Stomach smooth muscle (tissue), 2 donors: ENCODE measurements at regions not wholly inside any gene's neighbourhood (a gene's known extent, or its start where the extent isn't known, plus 50 kb on each side); places are given as distances from the start of the nearest gene placed in this dataset.

Experiments
- H3K27ac ChIP-seq: one replicate; pipeline ENCODE4 v1.7.0; 2013; ENCODE audit warnings: mild to moderate bottlenecking, low read length, inconsistent platforms
- H3K27me3 ChIP-seq, 2 donors: one replicate each; pipeline ENCODE4 v1.7.0; 2013; ENCODE audit warnings: low read length in 2 of 2; ENCODE audit not compliant: insufficient read depth in 2 of 2, control insufficient read depth in 1 of 2
- H3K36me3 ChIP-seq, 2 donors: one replicate each; pipeline ENCODE4 v1.7.0; 2013; ENCODE audit warnings: low read length in 2 of 2; ENCODE audit not compliant: control insufficient read depth in 2 of 2, insufficient read depth in 2 of 2
- H3K4me1 ChIP-seq: one replicate; pipeline ENCODE4 v1.7.0; 2013; ENCODE audit warnings: low read length; ENCODE audit not compliant: control insufficient read depth, insufficient read depth
- H3K4me3 ChIP-seq, 2 donors: one replicate each; pipeline ENCODE4 v1.7.0; 2013; ENCODE audit warnings: low read length in 2 of 2
- H3K9ac ChIP-seq, 2 donors: one replicate each; pipeline ENCODE4 v1.7.0; 2013; ENCODE audit warnings: low read length in 2 of 2, mild to moderate bottlenecking in 1 of 2
- H3K9me3 ChIP-seq, 2 donors: one replicate each; pipeline ENCODE4 v1.7.0; 2013; ENCODE audit warnings: low read length in 2 of 2; ENCODE audit not compliant: control insufficient read depth in 2 of 2
- donor health status: healthy.
- donor health status: Pancreatic carcinoma.

DNA sequence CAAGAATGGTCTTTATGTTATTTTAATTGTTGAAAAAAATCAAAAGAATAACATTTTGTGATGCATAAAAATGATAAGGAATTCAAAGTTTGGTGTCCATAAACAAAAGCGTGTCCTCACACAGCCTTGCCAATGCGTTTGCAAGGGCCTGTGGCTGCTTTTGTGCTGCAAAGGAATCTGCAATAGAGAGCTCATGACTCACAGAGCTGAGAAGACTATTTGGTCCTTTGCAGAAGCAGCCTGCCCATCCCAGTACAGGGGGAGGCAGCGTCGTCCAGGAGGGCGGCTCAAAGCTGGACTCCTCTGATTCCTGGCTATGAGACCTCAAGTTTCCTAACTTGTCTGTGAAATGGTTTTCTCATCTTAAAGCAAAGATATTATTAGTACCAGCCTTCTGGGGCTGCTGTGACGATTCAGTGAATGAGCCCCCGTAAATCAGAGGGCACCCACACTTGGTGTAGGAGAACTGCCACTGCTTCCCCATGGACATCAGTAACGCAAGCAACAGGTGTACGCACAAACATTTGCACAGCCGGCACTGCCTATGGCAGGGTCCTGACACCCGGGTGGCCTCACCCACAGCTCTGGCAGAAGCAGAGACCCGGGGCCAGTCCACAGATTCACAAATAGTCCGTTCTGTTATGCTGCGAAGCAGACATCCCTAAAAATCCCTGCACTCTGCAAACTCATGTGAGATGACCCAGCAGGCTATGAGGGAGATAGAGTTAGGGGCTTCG is 70.6 kb upstream of the ASAP2 start:
- H3K4me3 ChIP-seq: no peak overlapping the region

DNA sequence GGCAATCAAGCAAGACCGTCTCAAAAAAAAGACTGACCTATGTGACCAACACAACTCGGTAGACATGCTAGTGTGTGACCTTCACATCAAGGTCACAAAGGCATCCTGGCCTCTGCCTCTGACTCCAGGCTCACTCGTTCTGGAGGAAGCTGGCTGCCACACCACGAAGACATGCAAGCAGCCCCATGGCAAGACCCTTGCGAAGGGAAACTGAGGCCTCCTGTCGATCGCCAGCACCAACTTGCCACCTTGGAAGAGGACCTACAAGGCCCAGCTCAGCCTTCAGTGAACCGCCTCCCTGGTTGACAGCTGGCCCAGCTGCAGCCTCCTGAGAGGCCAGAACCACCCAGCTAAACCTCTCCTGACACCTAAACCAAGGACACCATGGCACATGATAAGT is 79.3 kb upstream of the ASAP2 start:
- Histone ChIP-seq H3K9ac (no peak overlapping the region), H3K4me1 (peaks cover 3% of the 10 kb centered on the region), H3K36me3 (no peaks in the 10 kb centered on the region), H3K27ac (no peak overlapping the region), H3K27me3 (no peaks in the 10 kb centered on the region), H3K9me3 (peaks cover 0 to 6% of the 10 kb centered on the region in 2 donors), H3K4me3 (no peak overlapping the region)

More for the DNA sequence above, 70.6 kb upstream of the ASAP2 start:
- Histone ChIP-seq H3K27me3 (no peaks in the 10 kb centered on the region), H3K36me3 (no peaks in the 10 kb centered on the region), H3K4me1 (no peaks in the 10 kb centered on the region), H3K27ac (no peak overlapping the region), H3K9ac (no peak overlapping the region), H3K9me3 (peaks cover 0 to 6% of the 10 kb centered on the region in 2 donors)

GRCh38 chr2:9126540-9126939 is 80.1 kb upstream of the ASAP2 start:
- Histone ChIP-seq H3K4me3 (no peak overlapping the region), H3K36me3 (no peaks in the 10 kb centered on the region), H3K4me1 (peaks cover 3% of the 10 kb centered on the region), H3K27ac (no peak overlapping the region), H3K27me3 (no peaks in the 10 kb centered on the region), H3K9me3 (peaks cover 0 to 6% of the 10 kb centered on the region in 2 donors), H3K9ac (no peak overlapping the region)

- H3K9me3 ChIP-seq: peaks cover 0 to 6% of the 10 kb centered on the region in 2 donors
- no peaks in the 10 kb centered on the region for H3K36me3 ChIP-seq
- H3K27ac ChIP-seq: no peak overlapping the region
- H3K9ac ChIP-seq: no peak overlapping the region
- H3K4me3 ChIP-seq: no peak overlapping the region
- H3K4me1 ChIP-seq: peaks cover 3% of the 10 kb centered on the region
- H3K27me3 ChIP-seq: no peaks in the 10 kb centered on the region
These were observed 82.3 kb upstream of the ASAP2 start for GRCh38 chr2:9124231-9124741.

- no peaks in the 10 kb centered on the region for H3K36me3 ChIP-seq
- H3K4me1 ChIP-seq: peaks cover 3% of the 10 kb centered on the region
- no peak overlapping the region for H3K9ac ChIP-seq
- H3K27me3 ChIP-seq: no peaks in the 10 kb centered on the region
- H3K9me3 ChIP-seq: peaks cover 0 to 6% of the 10 kb centered on the region in 2 donors
- no peak overlapping the region for H3K4me3 ChIP-seq
- H3K27ac ChIP-seq: no peak overlapping the region
These were observed 83.5 kb upstream of the ASAP2 start for GRCh38 chr2:9123069-9123468.

DNA sequence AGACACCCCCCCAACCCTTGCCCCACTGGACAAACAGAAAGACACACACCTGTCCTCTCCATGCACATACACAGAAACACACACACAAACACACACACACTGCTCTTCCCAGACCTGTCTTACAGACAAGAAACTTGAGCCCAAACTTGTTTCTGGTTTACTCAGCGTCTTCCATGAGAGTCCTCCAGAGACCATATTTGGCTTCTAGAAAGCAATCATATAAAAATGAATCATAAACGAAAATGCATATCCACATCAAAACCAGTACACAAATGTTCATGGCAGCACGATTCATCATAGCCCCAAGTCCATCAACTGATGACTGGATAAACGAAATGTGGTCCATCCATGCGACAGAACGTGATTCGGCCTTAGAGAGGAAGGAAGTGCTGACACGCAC is 84.2 kb upstream of the ASAP2 start:
- no peak overlapping the region for H3K27ac ChIP-seq
- no peak overlapping the region for H3K9ac ChIP-seq
- H3K9me3 ChIP-seq: peaks cover 0 to 6% of the 10 kb centered on the region in 2 donors
- peaks cover 3% of the 10 kb centered on the region for H3K4me1 ChIP-seq
- H3K36me3 ChIP-seq: no peaks in the 10 kb centered on the region
- no peak overlapping the region for H3K4me3 ChIP-seq
- no peaks in the 10 kb centered on the region for H3K27me3 ChIP-seq

DNA sequence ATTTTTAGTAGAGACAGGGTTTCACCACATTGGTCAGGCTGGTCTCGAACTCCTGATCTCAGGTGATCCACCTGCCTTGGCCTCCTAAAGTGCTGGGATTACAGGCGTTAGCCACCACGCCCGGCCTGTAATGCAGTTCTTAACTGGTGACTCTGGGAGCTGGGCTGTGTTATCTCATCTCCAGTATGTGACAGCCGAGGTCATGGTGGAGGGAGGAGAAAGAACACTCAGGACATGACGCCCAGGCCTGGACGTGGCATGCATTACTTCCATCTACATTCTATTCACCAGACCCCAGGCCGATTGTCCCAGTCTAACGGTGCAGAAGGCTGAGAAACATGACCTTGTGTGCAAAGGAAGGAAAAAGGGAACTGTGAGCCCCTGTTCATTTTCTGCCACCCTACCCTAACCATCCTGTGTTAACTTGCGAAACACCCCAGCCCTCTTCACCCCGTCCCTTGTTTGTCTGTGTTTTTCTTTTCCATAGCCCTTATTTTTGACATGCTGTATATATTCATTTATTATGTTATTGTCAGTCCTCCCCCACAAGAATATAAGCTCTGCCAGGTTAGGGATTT is 88.1 kb upstream of the ASAP2 start:
- H3K27me3 ChIP-seq: no peaks in the 10 kb centered on the region
- H3K4me3 ChIP-seq: no peak overlapping the region
- H3K27ac ChIP-seq: no peak overlapping the region
- no peaks in the 10 kb centered on the region for H3K9me3 ChIP-seq
- H3K9ac ChIP-seq: no peak overlapping the region
- H3K36me3 ChIP-seq: no peaks in the 10 kb centered on the region
- no peaks in the 10 kb centered on the region for H3K4me1 ChIP-seq

- Histone ChIP-seq H3K4me1 (peaks cover 11% of the 10 kb centered on the region), H3K27me3 (no peaks in the 10 kb centered on the region), H3K9me3 (no peaks in the 10 kb centered on the region), H3K4me3 (no peak overlapping the region), H3K9ac (no peak overlapping the region), H3K27ac (no peak overlapping the region), H3K36me3 (no peaks in the 10 kb centered on the region)
These were observed 91.4 kb upstream of the ASAP2 start for GRCh38 chr2:9115229-9115628.

DNA sequence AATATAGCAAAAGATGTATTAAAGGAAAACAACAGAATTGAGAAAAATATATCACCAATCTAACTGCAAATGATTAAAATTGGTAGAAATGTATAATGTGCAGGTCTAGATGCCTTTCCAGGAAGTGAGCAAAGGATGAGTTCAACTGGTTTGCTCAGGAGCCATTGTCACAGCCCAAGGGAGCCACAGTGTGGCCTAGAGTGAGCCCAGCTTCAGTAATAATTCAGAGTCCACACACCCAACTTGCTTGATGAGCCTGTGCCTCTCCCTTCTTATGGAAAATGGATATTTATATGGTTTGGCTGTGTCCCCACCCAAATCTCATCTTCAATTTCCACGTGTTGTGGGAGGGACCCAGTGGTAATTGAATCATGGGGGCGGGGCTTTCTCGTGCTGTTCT is 92.2 kb upstream of the ASAP2 start:
- no peak overlapping the region for H3K4me3 ChIP-seq
- H3K9ac ChIP-seq: no peak overlapping the region
- peaks cover 11% of the 10 kb centered on the region for H3K4me1 ChIP-seq
- no peaks in the 10 kb centered on the region for H3K36me3 ChIP-seq
- H3K27ac ChIP-seq: no peak overlapping the region
- H3K27me3 ChIP-seq: no peaks in the 10 kb centered on the region
- no peaks in the 10 kb centered on the region for H3K9me3 ChIP-seq

DNA sequence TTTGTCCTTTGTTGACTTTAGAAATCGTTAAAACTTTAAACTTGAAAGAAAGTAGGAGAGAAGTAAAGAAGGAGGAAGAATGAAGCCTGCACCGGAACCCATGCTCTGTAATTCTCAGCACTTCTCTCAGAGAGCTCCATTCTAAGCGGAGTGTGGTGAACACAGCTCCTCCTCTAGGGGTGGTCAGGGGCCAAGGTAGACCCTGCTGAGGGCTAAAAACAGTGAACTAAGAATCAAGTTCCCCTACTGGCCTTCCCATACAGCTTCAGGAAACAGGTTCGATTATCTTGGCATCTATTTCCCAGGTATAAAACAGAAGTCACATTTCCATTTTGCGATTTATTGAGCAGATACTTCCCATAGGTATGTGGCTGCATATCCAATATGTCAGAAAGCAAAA is 92.7 kb upstream of the ASAP2 start:
- Histone ChIP-seq H3K36me3 (no peaks in the 10 kb centered on the region), H3K4me3 (no peak overlapping the region), H3K27me3 (no peaks in the 10 kb centered on the region), H3K9me3 (no peaks in the 10 kb centered on the region), H3K4me1 (peaks cover 11% of the 10 kb centered on the region), H3K9ac (no peak overlapping the region), H3K27ac (no peak overlapping the region)

DNA sequence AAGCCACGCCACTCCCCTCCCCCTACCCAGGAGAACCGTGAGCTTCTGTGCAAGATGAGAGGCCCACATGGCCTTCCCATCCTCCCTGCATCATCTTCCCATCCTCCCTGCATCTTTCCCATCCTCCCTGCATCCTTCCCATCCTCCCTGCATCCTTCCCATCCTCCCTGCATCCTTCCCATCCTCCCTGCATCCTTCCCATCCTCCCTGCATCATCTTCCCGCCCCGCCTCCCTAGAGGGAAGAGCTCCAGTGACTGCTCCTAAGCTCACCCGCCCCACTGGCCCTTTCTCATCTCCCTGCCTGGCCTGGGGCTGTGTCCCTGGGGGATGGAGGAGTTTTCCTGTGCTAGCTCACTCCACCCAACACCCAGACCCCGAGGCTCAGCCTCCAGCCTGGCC is 93.3 kb upstream of the ASAP2 start:
- H3K27ac ChIP-seq: no peak overlapping the region
- no peaks in the 10 kb centered on the region for H3K9me3 ChIP-seq
- no peaks in the 10 kb centered on the region for H3K27me3 ChIP-seq
- peaks cover 13% of the 10 kb centered on the region for H3K4me1 ChIP-seq
- no peak overlapping the region for H3K9ac ChIP-seq
- no peak overlapping the region for H3K4me3 ChIP-seq
- H3K36me3 ChIP-seq: no peaks in the 10 kb centered on the region
